IMR-90 (cell line): ENCODE measurements at regions not wholly inside any gene's neighbourhood (a gene's known extent, or its start where the extent isn't known, plus 50 kb on each side); places are given as distances from the start of the nearest gene placed in this dataset.

Experiments
- CEBPB ChIP-seq: IDR thresholded peaks from 2 replicates; pipeline ENCODE4 v1.6.1; 2012; ENCODE audit warnings: low read depth, low read length, improper control_type of control experiment
- CHD1 ChIP-seq: IDR thresholded peaks from 2 replicates; pipeline ENCODE4 v1.6.1; 2012; ENCODE audit warnings: low read depth, low read length, improper control_type of control experiment
- FOS ChIP-seq: fragments of 150-350 bp; IDR thresholded peaks from 2 replicates; pipeline ENCODE4 v1.6.1; 2016; ENCODE audit warnings: low read depth, low read length
- MXI1 ChIP-seq: IDR thresholded peaks from 2 replicates; pipeline ENCODE4 v1.6.1; 2012; ENCODE audit warnings: low read depth, mild to moderate bottlenecking, low read length, moderate library complexity, borderline replicate concordance
- POLR2A ChIP-seq: IDR thresholded peaks from 2 replicates; pipeline ENCODE4 v1.6.1; 2012; ENCODE audit warnings: mild to moderate bottlenecking, low read depth, low read length
- RAD21 ChIP-seq: IDR thresholded peaks from 2 replicates; pipeline ENCODE4 v1.6.1; 2012; ENCODE audit warnings: low read length, improper control_type of control experiment
- RCOR1 ChIP-seq: IDR thresholded peaks from 2 replicates; pipeline ENCODE4 v1.6.1; 2012; ENCODE audit warnings: mild to moderate bottlenecking, low read length, improper control_type of control experiment; ENCODE audit not compliant: insufficient replicate concordance
- RFX5 ChIP-seq: IDR thresholded peaks from 2 replicates; pipeline ENCODE4 v1.8.0; 2012; ENCODE audit warnings: low read depth, mild to moderate bottlenecking, low read length, moderate library complexity
- SMC3 ChIP-seq: fragments of 150-350 bp; IDR thresholded peaks from 2 replicates; pipeline ENCODE4 v1.6.1; 2016; ENCODE audit warnings: low read depth, mild to moderate bottlenecking, antibody characterized with exemption, low read length, moderate library complexity
- TF ChIP-seq, protein P1 (sequence below): conservative IDR thresholded peaks from 2 replicates; pipeline ENCODE4 v1.5.1; 2012; ENCODE audit warnings: mild to moderate bottlenecking, low read depth, low read length, improper control_type of control experiment

DNA sequence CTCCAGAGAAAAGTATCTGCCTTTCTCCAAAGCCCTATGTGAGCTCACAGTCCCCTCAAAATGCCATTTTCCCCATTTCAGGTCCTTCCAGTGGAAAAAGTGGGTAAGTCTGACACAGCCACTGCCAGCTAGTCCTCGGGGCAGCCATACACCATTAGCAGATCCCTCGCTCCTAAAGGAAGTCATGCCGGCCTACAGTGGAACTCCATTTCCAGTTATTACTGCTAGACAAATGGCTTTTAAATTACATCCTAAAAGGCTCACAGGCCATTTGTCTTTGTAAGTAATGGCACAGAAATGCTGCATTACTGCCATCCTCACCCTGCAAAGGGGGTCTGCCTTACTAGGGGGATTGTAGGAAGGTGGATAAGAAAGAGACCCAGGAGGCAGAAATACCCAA is 259.4 kb upstream of the SIX2 start:
- TF ChIP-seq, protein P1, sequence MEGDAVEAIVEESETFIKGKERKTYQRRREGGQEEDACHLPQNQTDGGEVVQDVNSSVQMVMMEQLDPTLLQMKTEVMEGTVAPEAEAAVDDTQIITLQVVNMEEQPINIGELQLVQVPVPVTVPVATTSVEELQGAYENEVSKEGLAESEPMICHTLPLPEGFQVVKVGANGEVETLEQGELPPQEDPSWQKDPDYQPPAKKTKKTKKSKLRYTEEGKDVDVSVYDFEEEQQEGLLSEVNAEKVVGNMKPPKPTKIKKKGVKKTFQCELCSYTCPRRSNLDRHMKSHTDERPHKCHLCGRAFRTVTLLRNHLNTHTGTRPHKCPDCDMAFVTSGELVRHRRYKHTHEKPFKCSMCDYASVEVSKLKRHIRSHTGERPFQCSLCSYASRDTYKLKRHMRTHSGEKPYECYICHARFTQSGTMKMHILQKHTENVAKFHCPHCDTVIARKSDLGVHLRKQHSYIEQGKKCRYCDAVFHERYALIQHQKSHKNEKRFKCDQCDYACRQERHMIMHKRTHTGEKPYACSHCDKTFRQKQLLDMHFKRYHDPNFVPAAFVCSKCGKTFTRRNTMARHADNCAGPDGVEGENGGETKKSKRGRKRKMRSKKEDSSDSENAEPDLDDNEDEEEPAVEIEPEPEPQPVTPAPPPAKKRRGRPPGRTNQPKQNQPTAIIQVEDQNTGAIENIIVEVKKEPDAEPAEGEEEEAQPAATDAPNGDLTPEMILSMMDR, result no peak
- no peak for TF ChIP-seq POLR2A
- TF ChIP-seq SMC3, result no peak
- no peak for TF ChIP-seq MXI1
- TF ChIP-seq RCOR1, result no peak
- no peak for TF ChIP-seq CHD1
- no peak for TF ChIP-seq RAD21
- no peak for TF ChIP-seq CEBPB
- no peak for TF ChIP-seq RFX5
- TF ChIP-seq FOS, result no peak
